Adrenal gland (tissue), 5 donors: ENCODE measurements at regions not wholly inside any gene's neighbourhood (a gene's known extent, or its start where the extent isn't known, plus 50 kb on each side); places are given as distances from the start of the nearest gene placed in this dataset.

Experiments
- CTCF ChIP-seq, 6 experiments: fragments of 450-650 bp in 4 of 6; fragments of 200-600 bp in 2 of 6; sonication (generic) in 1 of 6; IDR thresholded peaks; 1 replicate in 5 of 6; 2 replicates in 1 of 6; pipeline versions ENCODE4 v1.5.1 to v1.8.0; 2016 to 2021; ENCODE audit warnings: antibody characterized with exemption in 6 of 6, mild to moderate bottlenecking in 2 of 6, moderate library complexity in 1 of 6
- POLR2A ChIP-seq, 2 donors: fragments of 450-650 bp; IDR thresholded peaks; one replicate each; pipeline ENCODE4 v1.6.1; 2017; ENCODE audit warnings: antibody characterized with exemption in 2 of 2, mild to moderate bottlenecking in 2 of 2, moderate library complexity in 1 of 2
- donor health status: DM: no; HTN: no; CAD: no.

DNA sequence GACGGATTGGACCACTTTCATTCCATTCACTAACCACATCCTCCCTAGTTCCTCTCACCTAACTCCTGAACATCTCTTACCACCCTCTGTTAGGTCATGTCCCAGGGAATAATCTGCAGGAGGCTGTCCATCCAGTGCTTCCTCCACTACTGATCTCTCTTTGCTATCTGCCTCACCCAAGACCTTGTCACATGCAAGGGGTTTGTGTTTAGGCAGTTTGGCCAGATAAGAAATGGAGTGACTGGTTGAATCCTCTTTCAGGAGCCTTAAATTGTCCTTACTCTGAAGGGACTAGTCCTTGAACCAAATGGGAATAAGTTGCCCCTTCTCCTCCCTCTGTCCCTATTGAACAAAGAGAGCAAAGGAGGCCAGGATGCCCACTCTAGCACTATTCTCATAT lies 249.2 kb upstream of the BTG1 start:
- TF ChIP-seq CTCF (IDR thresholded peaks at IDR 0.05) (no peak), POLR2A (IDR thresholded peaks at IDR 0.05) (no peak)
